ENCODE measurements at regions not wholly inside any gene's neighbourhood (a gene's known extent, or its start where the extent isn't known, plus 50 kb on each side); places are given as distances from the start of the nearest gene placed in this dataset.

DNA sequence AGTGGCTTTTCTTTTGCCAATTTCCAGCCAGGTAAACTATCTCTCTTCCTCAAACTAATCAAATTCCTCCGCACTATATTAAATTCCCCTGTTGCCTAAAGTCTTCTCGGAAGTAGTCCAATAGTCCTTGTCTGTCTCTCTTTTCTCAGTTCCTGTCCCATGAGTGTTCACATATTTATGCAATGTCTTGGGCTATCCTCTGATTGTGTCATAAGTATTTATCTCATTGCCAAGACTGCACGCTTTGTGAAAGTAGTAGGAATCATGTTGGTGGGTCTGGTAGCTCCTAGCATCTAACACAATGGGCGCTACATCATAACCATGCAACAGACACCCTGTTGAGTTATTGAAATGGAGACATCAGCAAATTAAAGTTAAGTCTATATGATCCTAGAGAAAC, 59.9 kb upstream of the POU3F3 start:
- no peak for DNase-seq (ENCODE audit: low read depth)
- TF ChIP-seq, protein P1, sequence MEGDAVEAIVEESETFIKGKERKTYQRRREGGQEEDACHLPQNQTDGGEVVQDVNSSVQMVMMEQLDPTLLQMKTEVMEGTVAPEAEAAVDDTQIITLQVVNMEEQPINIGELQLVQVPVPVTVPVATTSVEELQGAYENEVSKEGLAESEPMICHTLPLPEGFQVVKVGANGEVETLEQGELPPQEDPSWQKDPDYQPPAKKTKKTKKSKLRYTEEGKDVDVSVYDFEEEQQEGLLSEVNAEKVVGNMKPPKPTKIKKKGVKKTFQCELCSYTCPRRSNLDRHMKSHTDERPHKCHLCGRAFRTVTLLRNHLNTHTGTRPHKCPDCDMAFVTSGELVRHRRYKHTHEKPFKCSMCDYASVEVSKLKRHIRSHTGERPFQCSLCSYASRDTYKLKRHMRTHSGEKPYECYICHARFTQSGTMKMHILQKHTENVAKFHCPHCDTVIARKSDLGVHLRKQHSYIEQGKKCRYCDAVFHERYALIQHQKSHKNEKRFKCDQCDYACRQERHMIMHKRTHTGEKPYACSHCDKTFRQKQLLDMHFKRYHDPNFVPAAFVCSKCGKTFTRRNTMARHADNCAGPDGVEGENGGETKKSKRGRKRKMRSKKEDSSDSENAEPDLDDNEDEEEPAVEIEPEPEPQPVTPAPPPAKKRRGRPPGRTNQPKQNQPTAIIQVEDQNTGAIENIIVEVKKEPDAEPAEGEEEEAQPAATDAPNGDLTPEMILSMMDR (conservative IDR thresholded peaks at IDR 0.05; ENCODE audit: low read depth, low read length) = no peak

DNA sequence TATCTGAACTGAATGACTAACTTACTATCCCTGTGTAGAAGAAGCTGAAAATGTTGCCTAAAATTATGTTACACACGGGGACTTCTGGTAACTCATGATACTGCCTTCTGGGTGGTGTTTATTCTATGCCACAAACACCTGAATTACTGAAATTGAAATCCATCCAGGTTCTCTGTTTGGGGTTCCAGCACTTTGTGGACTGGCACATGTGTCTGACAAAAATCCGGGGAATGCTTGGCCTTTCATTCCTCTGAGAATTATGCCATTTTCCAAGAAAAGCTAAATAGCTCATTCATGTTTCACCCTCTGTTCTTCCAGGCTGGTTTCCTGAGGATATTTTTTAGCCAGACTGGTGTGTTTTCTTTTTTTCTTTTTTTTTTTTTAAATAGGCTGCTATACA, 59.5 kb upstream of the POU3F3 start:
- TF ChIP-seq, protein P1 (conservative IDR thresholded peaks at IDR 0.05; ENCODE audit: low read depth, low read length) = no peak
- DNase-seq (ENCODE audit: low read depth) = no peak
- no peak overlapping the region for H3K4me3 ChIP-seq (ENCODE audit: low read length)

More for the DNA sequence above, 59.9 kb upstream of the POU3F3 start:
- H3K4me3 ChIP-seq (ENCODE audit: low read length) = no peak overlapping the region
